HG03103 (cell line): ENCODE measurements at regions not wholly inside any gene's neighbourhood (a gene's known extent, or its start where the extent isn't known, plus 50 kb on each side); places are given as distances from the start of the nearest gene placed in this dataset.

Source experiments
- ATAC-seq: cut with Tn5 transposase; IDR thresholded peaks from one replicate; pipeline ENCODE4 v1.9.1; 2021; ENCODE audit warnings: low read depth; ENCODE audit not compliant: unreplicated experiment

GRCh38 chr2:126510356-126510755 is 145.6 kb upstream of the GYPC start:
- no peak for ATAC-seq

- no peak for ATAC-seq
Observed at GRCh38 chr2:126510960-126511359, 145.0 kb upstream of the GYPC start.

- ATAC-seq = no peak
Observed at GRCh38 chr2:126512026-126512425, 143.9 kb upstream of the GYPC start.

- ATAC-seq = no peak
Observed at GRCh38 chr2:126513033-126513432, 142.9 kb upstream of the GYPC start.

GRCh38 chr2:126515471-126515870 is 140.5 kb upstream of the GYPC start:
- ATAC-seq = no peak

- no peak for ATAC-seq
Observed at GRCh38 chr2:126518196-126518595, 137.8 kb upstream of the GYPC start.

GRCh38 chr2:126527836-126528490 is 128.0 kb upstream of the GYPC start:
- ATAC-seq = peak; percentile 93

- no peak for ATAC-seq
Observed at GRCh38 chr2:126531029-126531428, 124.9 kb upstream of the GYPC start.

- no peak for ATAC-seq
Observed at GRCh38 chr2:126534478-126534877, 121.5 kb upstream of the GYPC start.

GRCh38 chr2:126535408-126535807 is 120.5 kb upstream of the GYPC start:
- no peak for ATAC-seq

- no peak for ATAC-seq
Observed at GRCh38 chr2:126536605-126537200, 119.3 kb upstream of the GYPC start.

- no peak for ATAC-seq
Observed at GRCh38 chr2:126539101-126539500, 116.9 kb upstream of the GYPC start.

- no peak for ATAC-seq
Observed at GRCh38 chr2:126542247-126542646, 113.7 kb upstream of the GYPC start.

GRCh38 chr2:126543081-126543480 is 112.9 kb upstream of the GYPC start:
- no peak for ATAC-seq

GRCh38 chr2:126558029-126558428 is 97.9 kb upstream of the GYPC start:
- ATAC-seq = no peak

GRCh38 chr2:126568734-126569133 is 87.2 kb upstream of the GYPC start:
- no peak for ATAC-seq

GRCh38 chr2:126571403-126571802 is 84.6 kb upstream of the GYPC start:
- ATAC-seq = no peak

GRCh38 chr2:126575631-126576030 is 80.3 kb upstream of the GYPC start:
- ATAC-seq = no peak

- no peak for ATAC-seq
Observed at GRCh38 chr2:126579868-126580267, 76.1 kb upstream of the GYPC start.

- ATAC-seq = no peak
Observed at GRCh38 chr2:126586317-126586716, 69.6 kb upstream of the GYPC start.

- ATAC-seq = no peak
Observed at GRCh38 chr2:126599062-126599461, 56.9 kb upstream of the GYPC start.

- ATAC-seq = no peak
Observed at GRCh38 chr2:126600742-126601141, 55.2 kb upstream of the GYPC start.

GRCh38 chr2:126602334-126602733 is 53.6 kb upstream of the GYPC start:
- ATAC-seq = no peak
